ENCODE measurements at regions not wholly inside any gene's neighbourhood (a gene's known extent, or its start where the extent isn't known, plus 50 kb on each side); places are given as distances from the start of the nearest gene placed in this dataset.
A peak's percentile ranks its signal among the peaks of the same experiment; 100 is the strongest.
"Not testable (repeated sequence)": the region's sequence is repeated elsewhere in the genome, so short reads cannot be mapped to it uniquely, and the experiment has no call there.

DNA sequence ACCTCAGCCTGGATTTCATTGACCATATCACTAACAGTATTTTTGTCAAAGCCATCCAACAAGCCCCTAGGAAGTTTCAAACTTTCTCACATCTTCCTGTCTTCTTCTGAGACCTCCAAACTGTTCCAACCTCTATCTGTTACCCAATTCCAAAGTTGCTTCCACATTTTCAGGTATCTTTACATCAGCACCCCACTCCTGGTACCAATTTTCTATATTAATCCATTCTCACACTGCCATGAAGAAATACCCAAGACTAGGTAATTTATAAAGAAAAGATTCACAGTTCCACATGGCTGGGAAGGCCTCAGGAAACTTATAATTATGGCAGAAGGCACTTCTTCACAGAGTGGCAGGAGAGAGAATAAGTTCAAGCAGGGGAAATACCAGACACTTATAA is 571.9 kb upstream of the PHF14 start:
- no peaks in the 10 kb centered on the region for H3K4me1 ChIP-seq
- no peak overlapping the region for H3K9ac ChIP-seq
- no peak for TF ChIP-seq Cebpa-rat (IDR thresholded peaks at IDR 0.05)
- no peaks in the 10 kb centered on the region for H3K27me3 ChIP-seq
- H3K9me3 ChIP-seq, result peaks cover 21% of the 10 kb centered on the region
- no peak overlapping the region for H3K4me3 ChIP-seq
- H3K4me2 ChIP-seq, result no peak overlapping the region
- no peak overlapping the region for H3K27ac ChIP-seq
- H3K36me3 ChIP-seq, result no peaks in the 10 kb centered on the region
- no peaks in the 10 kb centered on the region for H4K20me1 ChIP-seq

DNA sequence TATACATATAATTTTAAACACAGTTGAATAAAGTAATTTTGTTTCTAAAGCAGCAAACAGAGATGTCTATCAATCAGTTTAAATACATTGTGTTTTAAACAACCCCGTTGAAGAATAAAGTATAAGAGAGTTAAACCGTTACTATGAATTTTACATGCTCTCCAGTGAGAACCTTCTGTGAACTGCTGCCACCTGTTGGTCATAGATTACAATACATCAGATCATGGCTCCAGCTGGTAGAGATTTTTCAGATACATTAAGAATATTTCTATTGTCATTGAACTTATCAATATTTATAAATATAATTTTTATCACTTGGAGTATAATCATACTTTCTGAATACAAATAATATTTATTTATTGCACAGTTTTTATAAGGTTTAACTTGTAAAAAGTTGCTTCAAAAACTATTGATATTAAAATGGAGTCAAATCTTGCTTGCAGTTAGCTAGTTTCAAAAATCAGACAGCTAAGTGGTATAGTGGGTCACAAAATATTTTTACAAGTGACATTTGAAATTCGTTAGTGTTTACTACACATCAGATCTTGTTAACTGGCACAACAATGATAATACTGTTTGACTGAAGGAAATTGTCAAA is 561.2 kb upstream of the PHF14 start:
- Histone ChIP-seq H4K20me1 (no peaks in the 10 kb centered on the region), H3K4me1 (no peaks in the 10 kb centered on the region), H3K27ac (no peak overlapping the region), H3K36me3 (no peaks in the 10 kb centered on the region), H3K9me3 (no peaks in the 10 kb centered on the region), H3K4me3 (no peak overlapping the region), H3K9ac (no peak overlapping the region), H3K27me3 (no peaks in the 10 kb centered on the region), H3K4me2 (no peak overlapping the region)
- no peak for TF ChIP-seq Cebpa-rat (IDR thresholded peaks at IDR 0.05)

DNA sequence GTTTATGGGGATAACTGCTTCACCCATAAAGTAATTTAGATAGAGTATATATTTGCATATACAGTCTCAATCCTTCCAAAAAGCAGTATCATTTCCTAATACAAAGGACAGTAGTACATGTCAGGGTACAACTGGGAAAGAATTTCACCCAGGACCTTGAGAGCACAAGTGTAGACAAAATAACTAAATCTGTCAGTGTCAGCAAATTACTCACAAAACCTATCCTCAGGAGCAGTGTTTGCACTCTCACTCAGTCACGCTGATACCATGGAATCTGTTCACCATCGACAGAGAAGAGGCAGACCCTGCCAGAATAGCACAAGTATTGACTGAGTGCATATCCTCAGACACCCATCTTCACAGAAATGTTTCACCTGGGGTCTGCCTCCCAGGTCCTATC is 554.7 kb upstream of the PHF14 start:
- Histone ChIP-seq H3K4me2 (no peak overlapping the region), H3K4me3 (no peak overlapping the region), H3K9ac (no peak overlapping the region), H3K9me3 (no peaks in the 10 kb centered on the region), H3K27ac (no peak overlapping the region), H3K27me3 (no peaks in the 10 kb centered on the region), H3K4me1 (no peaks in the 10 kb centered on the region), H4K20me1 (no peaks in the 10 kb centered on the region), H3K36me3 (no peaks in the 10 kb centered on the region)
- no peak for TF ChIP-seq Cebpa-rat (IDR thresholded peaks at IDR 0.05)

DNA sequence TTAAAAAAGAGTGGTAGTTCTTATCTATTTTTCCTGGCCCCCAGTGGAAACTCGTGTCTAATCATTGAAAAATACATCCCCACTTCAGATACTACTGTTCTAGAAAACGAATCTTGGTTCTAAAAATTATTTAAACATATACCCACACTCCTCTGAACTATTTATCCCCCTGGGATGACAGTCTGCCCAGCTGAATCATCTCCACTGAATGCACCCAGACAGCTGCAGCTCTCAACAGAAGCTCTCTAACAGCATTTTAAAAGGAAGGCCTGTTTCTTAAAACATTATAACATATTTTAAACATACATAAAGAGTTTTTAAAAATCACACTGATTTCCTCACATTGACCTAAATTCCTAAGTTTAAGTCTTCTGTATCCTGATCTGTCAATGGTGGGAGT is 544.6 kb upstream of the PHF14 start:
- Histone ChIP-seq H3K4me3 (no peak overlapping the region), H3K27ac (0 out of 2 replicates have a peak overlapping the region, but pooled peaks have one; percentile 40), H3K36me3 (no peaks in the 10 kb centered on the region), H3K4me2 (peak overlapping the region; percentile 45), H3K9me3 (no peaks in the 10 kb centered on the region), H3K4me1 (peaks cover 24% of the 10 kb centered on the region), H4K20me1 (no peaks in the 10 kb centered on the region), H3K27me3 (no peaks in the 10 kb centered on the region), H3K9ac (no peak overlapping the region)
- TF ChIP-seq Cebpa-rat (IDR thresholded peaks at IDR 0.05), result no peak

DNA sequence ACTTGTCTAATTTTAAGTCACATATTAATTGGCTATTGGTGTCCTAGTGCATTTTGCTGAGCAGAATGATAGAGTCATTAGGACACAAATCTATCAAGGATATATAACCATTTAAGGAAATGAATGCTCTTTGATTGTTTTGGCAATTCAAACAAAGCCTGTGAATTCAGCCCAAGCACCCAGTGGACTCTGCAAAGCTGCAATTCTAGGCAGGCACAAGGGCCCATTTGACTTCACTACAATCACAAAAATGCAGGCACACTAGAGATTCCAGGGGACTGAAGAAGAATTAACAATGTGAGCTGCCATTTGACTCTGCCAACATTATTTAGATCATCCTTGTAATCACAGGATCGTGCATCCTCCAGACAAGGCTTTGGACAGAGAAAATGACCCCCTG is 544.2 kb upstream of the PHF14 start:
- Histone ChIP-seq H3K4me1 (peaks cover 24% of the 10 kb centered on the region), H3K27ac (0 out of 2 replicates have a peak overlapping the region, but pooled peaks have one; percentile 40), H3K9me3 (no peaks in the 10 kb centered on the region), H3K9ac (no peak overlapping the region), H3K36me3 (no peaks in the 10 kb centered on the region), H3K27me3 (no peaks in the 10 kb centered on the region), H3K4me3 (no peak overlapping the region), H4K20me1 (no peaks in the 10 kb centered on the region), H3K4me2 (peak overlapping the region; percentile 45)
- no peak for TF ChIP-seq Cebpa-rat (IDR thresholded peaks at IDR 0.05)

DNA sequence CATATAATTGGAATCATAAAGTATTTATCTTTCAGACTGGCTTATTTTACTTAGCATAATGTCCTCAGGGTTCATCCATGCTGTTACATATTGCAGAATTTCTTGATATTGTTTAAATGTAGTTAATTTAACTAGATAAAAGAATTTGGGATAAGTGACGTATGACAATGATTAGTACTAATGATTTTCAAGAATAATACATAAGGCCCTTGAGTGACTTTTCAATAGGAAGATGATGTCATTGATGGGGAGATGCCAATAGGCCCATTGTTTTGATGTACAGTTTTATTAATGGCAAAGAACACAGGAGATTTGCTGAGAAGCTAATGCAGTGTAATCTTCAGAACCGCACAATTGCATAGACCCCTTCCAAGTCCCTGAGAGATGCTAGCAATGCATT is 537.4 kb upstream of the PHF14 start:
- no peaks in the 10 kb centered on the region for H3K27me3 ChIP-seq
- H3K9me3 ChIP-seq, result no peaks in the 10 kb centered on the region
- no peaks in the 10 kb centered on the region for H4K20me1 ChIP-seq
- no peak overlapping the region for H3K27ac ChIP-seq
- no peak overlapping the region for H3K4me3 ChIP-seq
- no peak overlapping the region for H3K4me2 ChIP-seq
- H3K9ac ChIP-seq, result no peak overlapping the region
- no peaks in the 10 kb centered on the region for H3K4me1 ChIP-seq
- H3K36me3 ChIP-seq, result no peaks in the 10 kb centered on the region
- no peak for TF ChIP-seq Cebpa-rat (IDR thresholded peaks at IDR 0.05)

DNA sequence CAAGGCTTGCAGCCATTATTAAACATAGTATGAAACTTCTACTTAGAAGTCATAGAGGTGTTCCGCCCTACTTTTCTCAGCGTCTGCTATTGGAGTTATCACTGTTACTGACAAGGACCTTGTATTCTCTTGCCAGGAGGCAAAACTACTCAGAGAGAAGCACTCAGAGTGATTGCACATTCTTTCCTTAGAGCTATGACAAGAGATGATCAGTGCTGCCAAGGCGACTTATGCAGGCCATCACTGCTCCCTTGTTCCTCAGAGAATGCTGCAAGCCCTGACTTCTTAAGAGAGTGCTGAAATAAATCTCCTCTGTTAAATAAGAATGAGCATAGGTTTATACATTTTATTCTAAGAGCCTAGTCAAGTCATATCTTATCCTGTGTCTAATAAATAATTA is 534.6 kb upstream of the PHF14 start:
- Histone ChIP-seq H3K36me3 (no peaks in the 10 kb centered on the region), H3K27me3 (no peaks in the 10 kb centered on the region), H3K9ac (no peak overlapping the region), H3K4me1 (no peaks in the 10 kb centered on the region), H4K20me1 (no peaks in the 10 kb centered on the region), H3K9me3 (no peaks in the 10 kb centered on the region), H3K27ac (no peak overlapping the region), H3K4me2 (no peak overlapping the region), H3K4me3 (no peak overlapping the region)
- TF ChIP-seq Cebpa-rat (IDR thresholded peaks at IDR 0.05), result no peak

DNA sequence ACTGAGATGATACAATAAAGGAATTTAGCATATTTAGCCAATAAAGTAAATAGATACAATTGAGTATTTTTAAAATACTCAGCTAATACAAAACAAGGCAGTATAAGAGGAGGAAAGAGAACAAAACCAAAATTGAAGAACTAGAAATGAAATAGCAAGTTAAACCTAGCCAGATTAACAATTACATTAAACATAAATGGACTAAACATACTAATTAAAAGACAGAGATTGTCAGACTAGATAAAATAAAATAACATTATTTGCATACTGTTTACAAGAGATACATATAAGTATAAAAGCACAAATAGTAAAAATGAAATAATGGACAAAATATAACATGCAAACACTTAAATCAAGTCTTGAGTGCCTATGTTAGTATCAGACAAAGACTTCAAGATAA is 517.7 kb upstream of the PHF14 start:
- Histone ChIP-seq H4K20me1 (no peaks in the 10 kb centered on the region), H3K4me3 (no peak overlapping the region), H3K9ac (no peak overlapping the region), H3K27me3 (no peaks in the 10 kb centered on the region), H3K36me3 (no peaks in the 10 kb centered on the region), H3K27ac (no peak overlapping the region), H3K9me3 (no peaks in the 10 kb centered on the region; the same call in 1 of the 2 replicates), H3K4me2 (no peak overlapping the region), H3K4me1 (no peaks in the 10 kb centered on the region)
- TF ChIP-seq Cebpa-rat (IDR thresholded peaks at IDR 0.05), result no peak

DNA sequence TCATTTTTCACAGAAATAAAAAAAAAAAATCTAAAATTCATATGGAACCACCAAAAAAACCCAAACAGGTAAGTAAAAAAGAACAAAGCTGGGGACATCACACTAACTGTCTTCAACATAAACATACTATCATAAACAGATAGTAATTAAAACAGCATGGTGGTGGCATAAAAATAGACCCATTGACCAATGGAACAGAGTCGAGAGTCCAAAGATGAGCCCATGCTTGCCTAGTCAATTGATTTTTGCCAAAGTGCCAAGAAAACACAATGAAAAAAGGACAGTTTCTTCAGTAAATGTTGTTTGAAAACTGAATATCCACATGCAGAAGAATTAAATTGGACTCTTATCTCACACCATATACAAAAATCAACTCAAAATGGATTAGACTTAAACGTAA is 513.2 kb upstream of the PHF14 start:
- H3K4me3 ChIP-seq, result no peak overlapping the region
- no peaks in the 10 kb centered on the region for H3K4me1 ChIP-seq
- no peak for TF ChIP-seq Cebpa-rat (IDR thresholded peaks at IDR 0.05)
- no peaks in the 10 kb centered on the region for H3K36me3 ChIP-seq
- no peaks in the 10 kb centered on the region for H4K20me1 ChIP-seq
- no peak overlapping the region for H3K9ac ChIP-seq
- no peak overlapping the region for H3K4me2 ChIP-seq
- no peaks in the 10 kb centered on the region; the same call in 1 of the 2 replicates for H3K9me3 ChIP-seq
- H3K27me3 ChIP-seq, result no peaks in the 10 kb centered on the region
- no peak overlapping the region for H3K27ac ChIP-seq

DNA sequence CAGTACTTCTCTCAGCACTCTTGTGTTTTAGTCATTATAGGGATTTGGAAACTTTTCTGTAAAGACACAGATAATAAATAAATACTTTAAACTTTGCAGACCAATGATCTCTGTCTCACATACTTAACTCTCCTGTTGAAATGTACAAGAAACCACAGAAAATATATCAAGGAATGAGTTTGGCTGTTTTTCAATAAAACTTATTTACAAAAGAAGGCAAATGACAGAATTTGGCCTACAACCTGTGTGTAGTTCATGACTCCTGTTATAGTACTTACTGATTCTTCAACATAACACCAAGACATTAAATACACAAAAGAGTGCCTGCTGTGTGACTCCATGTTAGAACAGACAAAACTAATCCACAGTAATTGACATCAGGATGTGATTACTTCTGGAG is 510.0 kb upstream of the PHF14 start:
- Histone ChIP-seq H3K4me2 (no peak overlapping the region), H3K27ac (no peak overlapping the region), H4K20me1 (no peaks in the 10 kb centered on the region), H3K4me3 (no peak overlapping the region), H3K9me3 (no peaks in the 10 kb centered on the region), H3K36me3 (no peaks in the 10 kb centered on the region), H3K9ac (no peak overlapping the region), H3K27me3 (no peaks in the 10 kb centered on the region), H3K4me1 (no peaks in the 10 kb centered on the region)
- TF ChIP-seq Cebpa-rat (IDR thresholded peaks at IDR 0.05), result no peak

DNA sequence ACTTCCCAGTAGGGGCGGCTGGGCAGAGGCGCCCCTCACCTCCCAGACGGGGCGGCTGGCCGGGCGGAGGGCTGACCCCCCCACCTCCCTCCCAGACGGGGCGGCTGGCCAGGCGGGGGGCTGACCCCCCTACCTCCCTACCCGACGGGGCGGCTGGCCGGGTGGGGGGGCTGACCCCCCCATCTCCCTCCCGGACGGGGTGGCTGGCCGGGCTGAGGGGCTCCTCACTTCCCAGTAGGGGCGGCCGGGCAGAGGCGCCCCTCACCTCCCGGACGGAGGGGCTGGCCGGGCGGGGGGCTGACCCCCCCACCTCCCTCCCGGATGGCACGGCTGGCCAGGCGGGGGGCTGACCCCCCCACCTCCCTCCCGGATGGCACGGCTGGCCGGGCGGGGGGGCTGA is 508.1 kb upstream of the PHF14 start:
- H3K4me2 ChIP-seq, H4K20me1 ChIP-seq, H3K27me3 ChIP-seq, H3K4me1 ChIP-seq, H3K4me3 ChIP-seq, H3K36me3 ChIP-seq, H3K9ac ChIP-seq, H3K9me3 ChIP-seq, H3K27ac ChIP-seq: not testable (repeated sequence)

Data from BLaER1 (cell line).